Limb (tissue), 2 donors: ENCODE measurements at regions not wholly inside any gene's neighbourhood (a gene's known extent, or its start where the extent isn't known, plus 50 kb on each side); places are given as distances from the start of the nearest gene placed in this dataset.
"Not testable (repeated sequence)": the region's sequence is repeated elsewhere in the genome, so short reads cannot be mapped to it uniquely, and the experiment has no call there.

ENCODE experiments used
- DNase-seq, 2 donors: peaks; one replicate each; pipeline ENCODE4 v3.0.0-alpha.2; 2016; ENCODE audit errors: extremely low spot score in 2 of 2

GRCh38 chrX:6990552-6991193, 156.8 kb upstream of the STS start:
- no peak for DNase-seq

GRCh38 chrX:6989858-6990257, 157.7 kb upstream of the STS start:
- no peak for DNase-seq

GRCh38 chrX:6988694-6989093, 158.8 kb upstream of the STS start:
- DNase-seq, result not testable (repeated sequence)

GRCh38 chrX:6986915-6987314, 160.6 kb upstream of the STS start:
- DNase-seq, result no peak

GRCh38 chrX:6985537-6985936, 162.0 kb upstream of the STS start:
- no peak for DNase-seq

GRCh38 chrX:6983207-6983955, 164.1 kb upstream of the STS start:
- no peak for DNase-seq

- no peak for DNase-seq
Observed at GRCh38 chrX:6981718-6982406, 165.7 kb upstream of the STS start.

- DNase-seq, result no peak
Observed at GRCh38 chrX:6980981-6981380, 166.5 kb upstream of the STS start.

GRCh38 chrX:6968231-6968630, 179.3 kb upstream of the STS start:
- no peak for DNase-seq

GRCh38 chrX:6965729-6966128, 181.8 kb upstream of the STS start:
- no peak for DNase-seq

GRCh38 chrX:6962006-6962355, 185.5 kb upstream of the STS start:
- no peak for DNase-seq

- no peak for DNase-seq
Observed at GRCh38 chrX:6961286-6962005, 186.1 kb upstream of the STS start.

- DNase-seq, result no peak
Observed at GRCh38 chrX:6959006-6959405, 188.5 kb upstream of the STS start.

- DNase-seq, result no peak
Observed at GRCh38 chrX:6954836-6955235, 192.7 kb upstream of the STS start.

- DNase-seq, result no peak
Observed at GRCh38 chrX:6946168-6946567, 201.3 kb upstream of the STS start.

GRCh38 chrX:6941041-6941440, 206.5 kb upstream of the STS start:
- no peak for DNase-seq

GRCh38 chrX:6932942-6933341, 214.6 kb upstream of the STS start:
- DNase-seq, result not testable (repeated sequence)

GRCh38 chrX:6930307-6930849, 217.1 kb upstream of the STS start:
- DNase-seq, result no peak

- DNase-seq, result no peak
Observed at GRCh38 chrX:6924443-6925077, 223.0 kb upstream of the STS start.

- DNase-seq, result no peak
Observed at GRCh38 chrX:6917666-6918065, 229.8 kb upstream of the STS start.

- DNase-seq, result no peak
Observed at GRCh38 chrX:6910218-6910617, 237.3 kb upstream of the STS start.
